ENCODE measurements at regions not wholly inside any gene's neighbourhood (a gene's known extent, or its start where the extent isn't known, plus 50 kb on each side); places are given as distances from the start of the nearest gene placed in this dataset.

GRCh38 chr6:9482030-9482738, 932.7 kb downstream of the TFAP2A start:
- no peaks in the 10 kb centered on the region for H3K4me1 Mint-ChIP-seq
- no peak overlapping the region for H3K4me3 Mint-ChIP-seq
- no peaks in the 10 kb centered on the region for H3K36me3 Mint-ChIP-seq (ENCODE audit: low read depth)

GRCh38 chr6:9481292-9482029, 933.4 kb downstream of the TFAP2A start:
- no peak for TF ChIP-seq CTCF (IDR thresholded peaks at IDR 0.05; ENCODE audit: unreplicated experiment in 3 of 3)
- Mint-ChIP-seq H3K27ac (no peak overlapping the region), H3K4me3 (no peak overlapping the region), H3K36me3 (ENCODE audit: low read depth) (no peaks in the 10 kb centered on the region), H3K9me3 (no peaks in the 10 kb centered on the region), H3K27me3 (ENCODE audit: low read depth) (no peaks in the 10 kb centered on the region), H3K4me1 (no peaks in the 10 kb centered on the region)

More at GRCh38 chr6:9482030-9482738, 932.7 kb downstream of the TFAP2A start:
- no peaks in the 10 kb centered on the region for H3K27me3 Mint-ChIP-seq (ENCODE audit: low read depth)
- H3K27ac Mint-ChIP-seq, result no peak overlapping the region
- no peak for TF ChIP-seq CTCF (IDR thresholded peaks at IDR 0.05; ENCODE audit: unreplicated experiment in 3 of 3)
- H3K9me3 Mint-ChIP-seq, result no peaks in the 10 kb centered on the region

- no peaks in the 10 kb centered on the region for H3K36me3 Mint-ChIP-seq (ENCODE audit: low read depth)
- H3K27ac Mint-ChIP-seq, result no peak overlapping the region
- TF ChIP-seq CTCF (IDR thresholded peaks at IDR 0.05; ENCODE audit: unreplicated experiment in 3 of 3), result no peak
- H3K27me3 Mint-ChIP-seq (ENCODE audit: low read depth), result peaks cover 9% of the 10 kb centered on the region
- H3K4me1 Mint-ChIP-seq, result no peaks in the 10 kb centered on the region
- H3K9me3 Mint-ChIP-seq, result no peaks in the 10 kb centered on the region
- no peak overlapping the region for H3K4me3 Mint-ChIP-seq
These were observed 946.6 kb downstream of the TFAP2A start for GRCh38 chr6:9468277-9468676.

GRCh38 chr6:9467741-9468140, 947.1 kb downstream of the TFAP2A start:
- Mint-ChIP-seq H3K27ac (no peak overlapping the region), H3K4me1 (no peaks in the 10 kb centered on the region), H3K4me3 (no peak overlapping the region), H3K36me3 (ENCODE audit: low read depth) (no peaks in the 10 kb centered on the region), H3K9me3 (no peaks in the 10 kb centered on the region), H3K27me3 (ENCODE audit: low read depth) (peaks cover 9% of the 10 kb centered on the region)
- TF ChIP-seq CTCF (IDR thresholded peaks at IDR 0.05; ENCODE audit: unreplicated experiment in 3 of 3), result no peak

- no peak overlapping the region for H3K4me3 Mint-ChIP-seq
- H3K9me3 Mint-ChIP-seq, result peaks cover 2% of the 10 kb centered on the region
- H3K27ac Mint-ChIP-seq, result no peak overlapping the region
- H3K4me1 Mint-ChIP-seq, result no peaks in the 10 kb centered on the region
- H3K36me3 Mint-ChIP-seq (ENCODE audit: low read depth), result no peaks in the 10 kb centered on the region
- H3K27me3 Mint-ChIP-seq (ENCODE audit: low read depth), result no peaks in the 10 kb centered on the region
- no peak for TF ChIP-seq CTCF (IDR thresholded peaks at IDR 0.05; ENCODE audit: unreplicated experiment in 3 of 3)
These were observed 950.3 kb downstream of the TFAP2A start for GRCh38 chr6:9464583-9464982.

Data from nephron (organoid).